ENCODE measurements at regions not wholly inside any gene's neighbourhood (a gene's known extent, or its start where the extent isn't known, plus 50 kb on each side); places are given as distances from the start of the nearest gene placed in this dataset.

DNA sequence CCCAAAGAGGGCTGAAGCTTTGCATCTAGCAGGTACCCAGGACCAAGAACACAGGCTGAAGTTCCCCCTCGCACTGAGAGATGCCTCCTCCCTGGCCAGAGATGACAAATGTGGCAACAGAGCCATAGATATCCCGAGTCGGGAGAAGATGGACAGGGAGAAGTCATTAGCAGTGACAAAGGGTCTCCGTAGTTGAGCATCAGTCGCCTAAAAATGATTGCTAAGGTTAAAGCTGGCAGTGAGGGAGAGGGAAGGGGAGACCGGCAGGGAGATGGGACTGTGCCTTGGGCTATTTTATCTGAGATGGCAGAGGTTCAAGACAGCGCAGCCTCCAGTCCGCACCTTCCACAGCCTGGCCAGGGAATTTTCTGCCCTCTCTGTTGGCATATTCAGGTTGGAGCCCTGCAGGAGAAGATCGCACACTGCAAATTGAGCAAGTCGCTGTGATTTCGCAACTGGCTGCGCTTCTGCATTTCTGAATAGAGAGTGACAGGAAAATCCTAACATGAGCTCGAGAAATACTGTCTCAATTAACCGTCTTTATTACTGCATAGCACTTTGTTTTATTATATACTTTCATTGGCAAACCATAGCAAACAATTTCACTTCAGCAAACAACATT is 238.9 kb upstream of the GPR26 start:
- DNase-seq: peak in 1 of 2 donors; percentile 27

DNA sequence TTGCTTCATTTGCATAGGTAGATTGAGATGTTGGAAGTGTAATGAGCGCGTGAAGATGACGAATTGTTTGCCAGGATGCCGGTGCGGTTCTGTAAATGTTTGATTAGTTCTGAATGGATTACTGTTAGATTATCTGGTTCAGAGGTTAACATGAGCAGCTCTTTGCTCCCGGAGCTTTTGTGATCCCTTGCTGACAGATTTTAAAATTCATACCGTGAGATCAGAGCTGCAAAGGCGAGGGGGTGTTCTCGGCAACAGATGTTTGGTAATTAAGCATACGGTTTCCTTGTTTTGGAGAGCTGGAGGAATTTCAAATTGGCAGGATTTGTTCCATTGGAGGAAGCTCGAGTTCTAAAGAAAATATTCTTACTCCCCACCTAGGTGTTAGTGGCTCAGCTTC is 237.8 kb upstream of the GPR26 start:
- no peak for ATAC-seq (ENCODE audit: low FRiP score in 2 of 2)
- Histone ChIP-seq H3K4me3 (no peak overlapping the region), H3K36me3 (no peaks in the 10 kb centered on the region), H3K27ac (no peak overlapping the region), H3K9me3 (no peaks in the 10 kb centered on the region), H3K4me1 (no peaks in the 10 kb centered on the region), H3K27me3 (no peaks in the 10 kb centered on the region)
- 39% methylated on average over 11 of the region's 11 CpGs for WGBS, 2 donors
- no peak for DNase-seq
- TF ChIP-seq EP300 (IDR thresholded peaks at IDR 0.05): no peak
- TF ChIP-seq POLR2A (IDR thresholded peaks at IDR 0.05): no peak

More for the DNA sequence above, 238.9 kb upstream of the GPR26 start:
- 67 to 71% methylated on average over 14 of the region's 14 CpGs for WGBS, 2 donors
- Histone ChIP-seq H3K36me3 (no peaks in the 10 kb centered on the region), H3K9me3 (no peaks in the 10 kb centered on the region), H3K4me3 (no peak overlapping the region), H3K4me1 (no peaks in the 10 kb centered on the region), H3K27ac (no peak overlapping the region), H3K27me3 (no peaks in the 10 kb centered on the region)
- TF ChIP-seq POLR2A (IDR thresholded peaks at IDR 0.05) (no peak), POLR2AphosphoS5 (IDR thresholded peaks at IDR 0.05) (no peak), EP300 (IDR thresholded peaks at IDR 0.05) (no peak)
- TF ChIP-seq, protein P1, sequence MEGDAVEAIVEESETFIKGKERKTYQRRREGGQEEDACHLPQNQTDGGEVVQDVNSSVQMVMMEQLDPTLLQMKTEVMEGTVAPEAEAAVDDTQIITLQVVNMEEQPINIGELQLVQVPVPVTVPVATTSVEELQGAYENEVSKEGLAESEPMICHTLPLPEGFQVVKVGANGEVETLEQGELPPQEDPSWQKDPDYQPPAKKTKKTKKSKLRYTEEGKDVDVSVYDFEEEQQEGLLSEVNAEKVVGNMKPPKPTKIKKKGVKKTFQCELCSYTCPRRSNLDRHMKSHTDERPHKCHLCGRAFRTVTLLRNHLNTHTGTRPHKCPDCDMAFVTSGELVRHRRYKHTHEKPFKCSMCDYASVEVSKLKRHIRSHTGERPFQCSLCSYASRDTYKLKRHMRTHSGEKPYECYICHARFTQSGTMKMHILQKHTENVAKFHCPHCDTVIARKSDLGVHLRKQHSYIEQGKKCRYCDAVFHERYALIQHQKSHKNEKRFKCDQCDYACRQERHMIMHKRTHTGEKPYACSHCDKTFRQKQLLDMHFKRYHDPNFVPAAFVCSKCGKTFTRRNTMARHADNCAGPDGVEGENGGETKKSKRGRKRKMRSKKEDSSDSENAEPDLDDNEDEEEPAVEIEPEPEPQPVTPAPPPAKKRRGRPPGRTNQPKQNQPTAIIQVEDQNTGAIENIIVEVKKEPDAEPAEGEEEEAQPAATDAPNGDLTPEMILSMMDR (IDR thresholded peaks at IDR 0.05): no peak
- no peak for ATAC-seq (ENCODE audit: low FRiP score in 2 of 2)

DNA sequence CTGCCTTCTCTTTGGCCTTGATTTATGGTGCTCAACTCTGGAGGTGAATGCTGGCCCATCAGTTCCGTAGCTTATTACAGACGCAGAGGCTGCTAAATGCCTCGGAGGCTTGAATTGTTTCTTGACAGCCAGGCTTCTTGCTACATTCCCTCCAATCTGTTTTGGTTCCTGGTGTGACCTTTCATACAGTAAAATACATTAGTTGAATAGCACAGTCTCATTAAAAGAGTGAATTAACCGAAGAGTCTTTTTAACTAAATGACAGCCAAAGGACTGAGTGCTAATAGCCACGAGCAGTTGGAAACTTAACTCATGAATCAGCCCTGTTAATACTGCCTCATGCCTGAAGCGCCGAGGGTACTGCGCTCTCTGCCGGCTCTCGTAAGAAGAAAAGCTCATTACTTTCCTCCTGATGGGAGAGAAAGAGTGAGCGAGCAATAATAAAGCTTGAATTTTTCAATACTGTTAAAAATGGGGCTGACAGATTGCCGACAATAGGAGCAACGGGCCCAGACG is 236.4 kb upstream of the GPR26 start:
- H3K4me1 ChIP-seq: no peaks in the 10 kb centered on the region
- no peak for DNase-seq
- TF ChIP-seq, protein P1 (IDR thresholded peaks at IDR 0.05): no peak
- TF ChIP-seq POLR2A (IDR thresholded peaks at IDR 0.05): no peak
- no peak for TF ChIP-seq POLR2AphosphoS5 (IDR thresholded peaks at IDR 0.05)
- no peak for TF ChIP-seq EP300 (IDR thresholded peaks at IDR 0.05)
- H3K27me3 ChIP-seq: no peaks in the 10 kb centered on the region
- 76 to 80% methylated on average over 14 of the region's 14 CpGs for whole genome bisulfite sequencing, 2 donors
- H3K4me3 ChIP-seq: no peak overlapping the region
- no peaks in the 10 kb centered on the region for H3K9me3 ChIP-seq
- H3K36me3 ChIP-seq: no peaks in the 10 kb centered on the region
- H3K27ac ChIP-seq: no peak overlapping the region
- no peak for ATAC-seq (ENCODE audit: low FRiP score in 2 of 2)

DNA sequence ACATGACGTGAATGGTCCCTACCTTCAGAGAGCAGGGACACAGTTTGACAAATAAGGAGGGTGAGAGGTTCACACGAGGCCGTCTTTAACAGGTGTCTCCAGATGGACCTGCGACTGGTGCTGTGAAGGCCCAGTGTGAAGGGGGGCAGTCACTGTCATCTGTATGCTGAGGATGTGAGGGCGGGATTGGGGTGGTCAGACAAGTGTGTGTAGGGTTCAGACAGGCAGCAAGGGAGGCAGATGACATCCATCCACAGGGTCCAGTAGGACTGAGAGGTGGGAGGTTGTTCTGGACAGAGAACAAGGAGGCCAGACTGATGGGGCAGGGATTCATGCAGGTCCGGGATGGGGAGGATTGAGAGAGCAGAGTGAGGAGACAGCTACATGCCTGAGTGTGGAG is 232.6 kb upstream of the GPR26 start:
- TF ChIP-seq POLR2A (IDR thresholded peaks at IDR 0.05) (no peak), EP300 (IDR thresholded peaks at IDR 0.05) (no peak), POLR2AphosphoS5 (IDR thresholded peaks at IDR 0.05) (no peak)
- TF ChIP-seq, protein P1 (IDR thresholded peaks at IDR 0.05): no peak
- no peak for DNase-seq
- H3K4me1 ChIP-seq: no peaks in the 10 kb centered on the region
- H3K27ac ChIP-seq: no peak overlapping the region
- no peaks in the 10 kb centered on the region for H3K9me3 ChIP-seq
- 72 to 85% methylated on average over 6 of the region's 6 CpGs for WGBS, 2 donors
- H3K27me3 ChIP-seq: no peaks in the 10 kb centered on the region
- H3K4me3 ChIP-seq: no peak overlapping the region
- no peaks in the 10 kb centered on the region for H3K36me3 ChIP-seq
- peak; percentile 14 to 47 for ATAC-seq (ENCODE audit: low FRiP score in 2 of 2)

DNA sequence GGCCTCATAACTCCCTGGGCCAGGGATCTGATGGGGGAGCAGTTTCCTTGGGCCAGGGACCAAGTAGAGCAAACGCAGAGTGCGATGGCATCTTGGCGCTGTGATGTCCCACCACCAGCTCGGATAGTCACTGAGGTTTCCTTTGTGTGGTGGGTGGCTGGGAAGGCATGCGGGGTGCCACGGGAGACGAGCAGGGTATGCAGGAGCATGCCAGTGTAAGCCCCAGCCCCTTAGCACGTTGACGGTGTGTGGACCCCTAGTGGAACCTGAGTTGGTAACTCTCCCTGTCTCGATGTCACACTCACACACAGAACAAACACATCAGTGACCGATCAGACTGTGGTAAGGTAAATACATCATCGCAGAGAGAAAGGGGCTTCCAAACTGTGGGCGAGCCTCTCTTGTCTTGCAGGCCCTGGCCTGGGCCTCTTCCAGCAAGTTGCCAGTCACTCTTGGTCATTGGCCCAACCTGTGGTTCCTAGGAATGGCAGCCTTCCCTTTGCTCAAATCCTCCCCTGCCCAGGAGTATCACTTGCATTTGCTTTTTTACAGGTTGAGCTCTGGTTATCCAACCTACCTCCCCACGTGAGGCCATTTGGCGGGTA is 231.6 kb upstream of the GPR26 start:
- TF ChIP-seq, protein P1 (IDR thresholded peaks at IDR 0.05): no peak
- TF ChIP-seq POLR2AphosphoS5 (IDR thresholded peaks at IDR 0.05) (no peak), POLR2A (IDR thresholded peaks at IDR 0.05) (no peak), EP300 (IDR thresholded peaks at IDR 0.05) (no peak)
- Histone ChIP-seq H3K4me1 (no peaks in the 10 kb centered on the region), H3K4me3 (no peak overlapping the region), H3K36me3 (no peaks in the 10 kb centered on the region), H3K27ac (no peak overlapping the region), H3K27me3 (no peaks in the 10 kb centered on the region), H3K9me3 (no peaks in the 10 kb centered on the region)
- 63 to 88% methylated on average over 8 to 15 of the region's 15 CpGs for WGBS, 2 donors
- DNase-seq: peak in 1 of 2 donors; percentile 33
- no peak for ATAC-seq (ENCODE audit: low FRiP score in 2 of 2)
